Daoy (cell line): ENCODE measurements at regions not wholly inside any gene's neighbourhood (a gene's known extent, or its start where the extent isn't known, plus 50 kb on each side); places are given as distances from the start of the nearest gene placed in this dataset.
A peak's percentile ranks its signal among the peaks of the same experiment; 100 is the strongest.
"Not testable (repeated sequence)": the region's sequence is repeated elsewhere in the genome, so short reads cannot be mapped to it uniquely, and the experiment has no call there.

Source experiments
- DNase-seq: peaks from one replicate; pipeline ENCODE4 v3.0.0-alpha.2; 2015; ENCODE audit warnings: low read depth

- no peak for DNase-seq
Observed at GRCh38 chr5:74500110-74500917, 140.2 kb downstream of the ENC1 start.

- DNase-seq: no peak
Observed at GRCh38 chr5:74499256-74500050, 141.1 kb downstream of the ENC1 start.

- peak; percentile 29 for DNase-seq
Observed at GRCh38 chr5:74497706-74498105, 142.8 kb downstream of the ENC1 start.

GRCh38 chr5:74493411-74493810 lies 147.1 kb downstream of the ENC1 start:
- no peak for DNase-seq

GRCh38 chr5:74492230-74492629 lies 148.3 kb downstream of the ENC1 start:
- no peak for DNase-seq

GRCh38 chr5:74491586-74491985 lies 148.9 kb downstream of the ENC1 start:
- DNase-seq: no peak

GRCh38 chr5:74490814-74491213 lies 149.7 kb downstream of the ENC1 start:
- DNase-seq: no peak

- no peak for DNase-seq
Observed at GRCh38 chr5:74482990-74483389, 157.5 kb downstream of the ENC1 start.

GRCh38 chr5:74482523-74482922 lies 158.0 kb downstream of the ENC1 start:
- no peak for DNase-seq

- DNase-seq: not testable (repeated sequence)
Observed at GRCh38 chr5:74481357-74481756, 159.2 kb downstream of the ENC1 start.

GRCh38 chr5:74480201-74480600 lies 160.3 kb downstream of the ENC1 start:
- no peak for DNase-seq

- no peak for DNase-seq
Observed at GRCh38 chr5:74478328-74478727, 162.2 kb downstream of the ENC1 start.

GRCh38 chr5:74477761-74478160 lies 162.8 kb downstream of the ENC1 start:
- DNase-seq: no peak

GRCh38 chr5:74476819-74477453 lies 163.6 kb downstream of the ENC1 start:
- no peak for DNase-seq

GRCh38 chr5:74476046-74476818 lies 164.3 kb downstream of the ENC1 start:
- no peak for DNase-seq

- peak; percentile 28 for DNase-seq
Observed at GRCh38 chr5:74471875-74472274, 168.7 kb downstream of the ENC1 start.

GRCh38 chr5:74469234-74469994 lies 171.1 kb downstream of the ENC1 start:
- no peak for DNase-seq

GRCh38 chr5:74468421-74468820 lies 172.1 kb downstream of the ENC1 start:
- DNase-seq: no peak

GRCh38 chr5:74465724-74466123 lies 174.8 kb downstream of the ENC1 start:
- no peak for DNase-seq

GRCh38 chr5:74464512-74465209 lies 175.9 kb downstream of the ENC1 start:
- DNase-seq: no peak
